ENCODE measurements at regions not wholly inside any gene's neighbourhood (a gene's known extent, or its start where the extent isn't known, plus 50 kb on each side); places are given as distances from the start of the nearest gene placed in this dataset.

DNA sequence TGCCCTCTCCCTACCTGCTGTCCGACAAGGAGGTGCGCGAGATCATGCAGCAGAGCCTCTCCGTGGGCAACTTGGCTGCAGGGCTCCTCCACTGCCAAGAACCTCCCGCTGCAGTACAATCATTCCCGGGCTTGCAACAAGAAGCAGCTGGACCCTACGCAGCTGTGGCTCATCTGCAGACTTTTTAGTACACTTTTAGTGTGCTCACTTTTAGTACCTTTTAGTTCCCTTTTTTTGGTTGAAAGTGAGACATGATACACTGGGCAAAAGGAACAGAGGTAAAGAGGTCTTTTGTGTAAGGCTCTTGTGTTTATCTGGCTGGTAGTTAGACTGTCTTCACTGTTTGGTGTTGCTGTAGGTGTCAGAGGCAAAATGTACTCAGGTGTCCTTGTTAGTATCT is 58.1 kb upstream of the SPTLC1 start:
- H3K27ac Mint-ChIP-seq: no peak overlapping the region
- no peak overlapping the region for H3K9ac ChIP-seq (ENCODE audit: insufficient read depth, low read length, poor library complexity, severe bottlenecking)
- no peak overlapping the region for H3K4me3 ChIP-seq (replicated peaks in 1 of 3; ENCODE audit: low read depth in 2 of 3, low read length in 3 of 3)
- H2AFZ ChIP-seq (ENCODE audit: insufficient read depth, low read depth, low read length, poor library complexity, severe bottlenecking): no peak overlapping the region
- intact Hi-C loops (cut with micrococcal nuclease): no loop called here
- H3K4me1 Mint-ChIP-seq: peaks cover 3% of the 10 kb centered on the region
- H3K27me3 Mint-ChIP-seq (ENCODE audit: low read depth in 3 of 3): peaks cover 5 to 8% (median 8%) of the 10 kb centered on the region in 3 donors
- no peaks in the 10 kb centered on the region for H3K27me3 ChIP-seq (ENCODE audit: control insufficient read depth in 2 of 2, insufficient read depth in 2 of 2, low read length in 2 of 2)
- TF ChIP-seq, protein P1, sequence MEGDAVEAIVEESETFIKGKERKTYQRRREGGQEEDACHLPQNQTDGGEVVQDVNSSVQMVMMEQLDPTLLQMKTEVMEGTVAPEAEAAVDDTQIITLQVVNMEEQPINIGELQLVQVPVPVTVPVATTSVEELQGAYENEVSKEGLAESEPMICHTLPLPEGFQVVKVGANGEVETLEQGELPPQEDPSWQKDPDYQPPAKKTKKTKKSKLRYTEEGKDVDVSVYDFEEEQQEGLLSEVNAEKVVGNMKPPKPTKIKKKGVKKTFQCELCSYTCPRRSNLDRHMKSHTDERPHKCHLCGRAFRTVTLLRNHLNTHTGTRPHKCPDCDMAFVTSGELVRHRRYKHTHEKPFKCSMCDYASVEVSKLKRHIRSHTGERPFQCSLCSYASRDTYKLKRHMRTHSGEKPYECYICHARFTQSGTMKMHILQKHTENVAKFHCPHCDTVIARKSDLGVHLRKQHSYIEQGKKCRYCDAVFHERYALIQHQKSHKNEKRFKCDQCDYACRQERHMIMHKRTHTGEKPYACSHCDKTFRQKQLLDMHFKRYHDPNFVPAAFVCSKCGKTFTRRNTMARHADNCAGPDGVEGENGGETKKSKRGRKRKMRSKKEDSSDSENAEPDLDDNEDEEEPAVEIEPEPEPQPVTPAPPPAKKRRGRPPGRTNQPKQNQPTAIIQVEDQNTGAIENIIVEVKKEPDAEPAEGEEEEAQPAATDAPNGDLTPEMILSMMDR (IDR thresholded peaks at IDR 0.05): no peak
- H3K4me3 Mint-ChIP-seq: no peak overlapping the region
- H3K4me1 ChIP-seq (ENCODE audit: control insufficient read depth in 1 of 2, insufficient read depth in 2 of 2, low read length in 2 of 2): no peaks in the 10 kb centered on the region
- peaks cover 0 to 10% of the 10 kb centered on the region in 2 donors for H3K9me3 ChIP-seq (replicated peaks in 1 of 2; ENCODE audit: control insufficient read depth in 1 of 2, insufficient read depth in 1 of 2, low read length in 2 of 2)
- 97% methylated on average over 5 of the region's 7 CpGs for WGBS (ENCODE audit: insufficient coverage)
- H3K79me2 ChIP-seq (ENCODE audit: insufficient read depth, low read length): no peaks in the 10 kb centered on the region
- H3K36me3 ChIP-seq (replicated peaks in 1 of 2; ENCODE audit: control insufficient read depth in 1 of 2, insufficient read depth in 2 of 2, low read length in 2 of 2): no peaks in the 10 kb centered on the region
- H4K20me1 ChIP-seq (ENCODE audit: insufficient read depth, low read length): no peaks in the 10 kb centered on the region
- no peak for DNase-seq
- H3K4me2 ChIP-seq (replicated peaks; ENCODE audit: extremely low read depth, low read length, poor library complexity, severe bottlenecking): no peak overlapping the region
- peaks cover 7 to 15% (median 9%) of the 10 kb centered on the region in 7 donors for H3K9me3 Mint-ChIP-seq
- H3K27ac ChIP-seq (ENCODE audit: low read depth in 1 of 2, low read length in 2 of 2): no peak overlapping the region
- H3K36me3 Mint-ChIP-seq: no peaks in the 10 kb centered on the region

DNA sequence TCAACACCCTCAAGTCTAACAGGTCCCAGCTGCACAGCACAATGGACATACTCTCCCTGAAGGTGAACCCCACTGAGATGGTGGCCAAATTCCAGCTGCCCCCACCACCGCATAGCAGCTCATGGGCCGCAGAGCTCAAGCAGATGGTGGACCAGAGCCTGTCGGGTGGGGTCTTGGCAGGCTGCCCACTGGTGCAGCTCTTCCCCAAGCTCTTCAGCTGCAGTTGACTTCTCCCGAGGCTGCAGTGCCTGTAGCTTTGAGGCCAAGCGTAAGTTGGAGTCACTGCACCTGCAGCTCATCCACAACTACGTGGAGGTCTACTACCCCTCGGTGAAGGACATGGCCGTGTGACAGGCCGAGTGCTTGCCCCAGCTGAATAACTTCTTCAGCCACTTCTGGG is 56.6 kb upstream of the SPTLC1 start:
- Histone ChIP-seq H3K4me2 (replicated peaks; ENCODE audit: extremely low read depth, low read length, poor library complexity, severe bottlenecking) (no peak overlapping the region), H4K20me1 (ENCODE audit: insufficient read depth, low read length) (no peaks in the 10 kb centered on the region), H3K36me3 (replicated peaks in 1 of 2; ENCODE audit: control insufficient read depth in 1 of 2, insufficient read depth in 2 of 2, low read length in 2 of 2) (no peaks in the 10 kb centered on the region), H3K27ac (ENCODE audit: low read depth in 1 of 2, low read length in 2 of 2) (no peak overlapping the region), H3K9me3 (replicated peaks in 1 of 2; ENCODE audit: control insufficient read depth in 1 of 2, insufficient read depth in 1 of 2, low read length in 2 of 2) (peaks cover 0 to 10% of the 10 kb centered on the region in 2 donors), H3K4me3 (replicated peaks in 1 of 3; ENCODE audit: low read depth in 2 of 3, low read length in 3 of 3) (no peak overlapping the region), H3K79me2 (ENCODE audit: insufficient read depth, low read length) (no peaks in the 10 kb centered on the region), H3K9ac (ENCODE audit: insufficient read depth, low read length, poor library complexity, severe bottlenecking) (no peak overlapping the region), H2AFZ (ENCODE audit: insufficient read depth, low read depth, low read length, poor library complexity, severe bottlenecking) (no peak overlapping the region), H3K4me1 (ENCODE audit: control insufficient read depth in 1 of 2, insufficient read depth in 2 of 2, low read length in 2 of 2) (no peaks in the 10 kb centered on the region), H3K27me3 (ENCODE audit: control insufficient read depth in 2 of 2, insufficient read depth in 2 of 2, low read length in 2 of 2) (no peaks in the 10 kb centered on the region)
- Mint-ChIP-seq H3K27me3 (ENCODE audit: low read depth in 3 of 3) (peaks cover 3 to 8% (median 5%) of the 10 kb centered on the region in 3 donors), H3K36me3 (no peaks in the 10 kb centered on the region), H3K4me1 (peaks cover 3% of the 10 kb centered on the region), H3K9me3 (peaks cover 7 to 15% (median 12%) of the 10 kb centered on the region in 7 donors), H3K27ac (no peak overlapping the region), H3K4me3 (no peak overlapping the region)
- intact Hi-C loops (cut with micrococcal nuclease): no loop called here
- DNase-seq: no peak
- TF ChIP-seq, protein P1 (IDR thresholded peaks at IDR 0.05): no peak
- WGBS (ENCODE audit: insufficient coverage): 93% methylated on average over 9 of the region's 9 CpGs

Measured in CD14-positive monocyte (primary cell).